GM06990 (cell line): ENCODE measurements at regions not wholly inside any gene's neighbourhood (a gene's known extent, or its start where the extent isn't known, plus 50 kb on each side); places are given as distances from the start of the nearest gene placed in this dataset.

ENCODE experiments used
- DNase-seq: peaks from one replicate; pipeline ENCODE4 v3.0.0-alpha.2; 2011; ENCODE audit not compliant: insufficient read length; ENCODE audit errors: extremely low read depth
- H3K27me3 ChIP-seq: replicated peaks from 2 replicates; pipeline ENCODE4 v1.6.0; 2011; ENCODE audit warnings: low read length; ENCODE audit not compliant: control insufficient read depth, insufficient read depth
- H3K36me3 ChIP-seq: 2 replicates; pipeline ENCODE4 v1.5.1; 2011; ENCODE audit warnings: low read length; ENCODE audit not compliant: control insufficient read depth, insufficient read depth
- H3K4me3 ChIP-seq: replicated peaks from 2 replicates; pipeline ENCODE4 v1.5.1; 2011; ENCODE audit warnings: low read depth, mild to moderate bottlenecking, control low read depth, low read length
- CTCF ChIP-seq: IDR thresholded peaks from 2 replicates; pipeline ENCODE4 v1.5.1; 2011; ENCODE audit warnings: low read length, control low read depth, mild to moderate bottlenecking, inconsistent platforms; ENCODE audit not compliant: insufficient read depth, poor library complexity, severe bottlenecking

DNA sequence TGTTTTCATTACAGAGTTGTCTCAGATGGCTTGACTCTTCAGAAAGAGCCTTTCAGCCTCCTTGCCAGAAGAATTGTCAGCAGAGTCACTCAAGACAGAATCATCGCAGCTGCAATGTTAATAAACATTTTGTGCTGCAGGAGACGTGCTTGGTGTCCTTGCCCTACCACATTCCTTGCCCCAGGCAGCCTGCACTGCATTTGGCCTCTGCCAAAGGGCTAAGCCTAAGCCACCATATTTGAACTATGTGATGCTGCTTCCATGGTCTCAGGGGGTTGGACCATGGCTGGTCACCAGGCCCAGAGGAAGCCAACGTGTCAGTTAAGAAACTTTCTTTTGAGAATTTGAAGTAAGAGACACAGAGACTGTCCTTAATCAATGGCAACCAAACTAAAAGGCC, 145.4 kb downstream of the ACTL7B start:
- no peak overlapping the region for H3K4me3 ChIP-seq
- no peak for TF ChIP-seq CTCF
- DNase-seq, result no peak

DNA sequence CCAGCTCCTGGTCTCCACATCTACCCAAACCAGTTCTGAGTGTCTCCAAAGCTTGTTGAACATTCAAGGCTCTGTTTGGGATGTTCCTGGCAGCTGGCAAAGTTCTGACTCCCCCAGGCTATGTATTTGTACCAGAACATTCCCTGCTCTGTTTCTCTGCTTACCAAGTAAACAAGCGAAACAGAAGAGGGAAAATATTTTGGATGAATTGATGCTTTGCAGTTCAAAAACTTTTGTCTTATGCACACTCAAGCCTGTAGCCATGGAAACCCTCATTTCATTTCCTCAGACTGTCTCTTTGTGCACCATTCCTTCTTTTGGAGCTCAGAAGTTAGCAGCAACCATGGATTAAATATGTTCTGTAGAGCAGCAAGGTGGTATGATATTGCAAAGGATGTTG, 145.8 kb downstream of the ACTL7B start:
- no peak for TF ChIP-seq CTCF
- DNase-seq, result no peak
- no peaks in the 10 kb centered on the region for H3K36me3 ChIP-seq
- H3K4me3 ChIP-seq, result no peak overlapping the region
- no peaks in the 10 kb centered on the region for H3K27me3 ChIP-seq

More for the DNA sequence above, 145.4 kb downstream of the ACTL7B start:
- Histone ChIP-seq H3K36me3 (no peaks in the 10 kb centered on the region), H3K27me3 (no peaks in the 10 kb centered on the region)

DNA sequence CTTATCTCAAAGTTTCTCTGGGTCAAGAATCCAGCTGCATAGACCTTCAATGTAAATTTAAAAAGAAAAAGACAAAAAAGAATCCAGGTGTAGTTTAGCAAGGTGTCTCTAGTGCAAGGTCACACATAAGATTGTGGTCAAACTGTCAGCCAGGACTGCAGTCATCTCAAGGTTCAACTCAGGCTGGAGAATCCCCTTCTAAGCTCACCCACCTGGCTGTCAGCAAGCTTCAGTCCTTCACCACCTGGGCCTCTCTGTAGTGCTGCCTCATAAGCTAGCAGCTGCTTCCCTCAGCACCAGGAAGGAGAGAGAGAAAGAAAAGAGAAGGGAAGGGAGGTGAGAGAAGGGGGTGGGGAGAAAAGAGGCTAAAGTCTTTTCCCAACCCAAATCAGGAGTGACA, 146.7 kb downstream of the ACTL7B start:
- no peak for TF ChIP-seq CTCF
- no peak for DNase-seq

DNA sequence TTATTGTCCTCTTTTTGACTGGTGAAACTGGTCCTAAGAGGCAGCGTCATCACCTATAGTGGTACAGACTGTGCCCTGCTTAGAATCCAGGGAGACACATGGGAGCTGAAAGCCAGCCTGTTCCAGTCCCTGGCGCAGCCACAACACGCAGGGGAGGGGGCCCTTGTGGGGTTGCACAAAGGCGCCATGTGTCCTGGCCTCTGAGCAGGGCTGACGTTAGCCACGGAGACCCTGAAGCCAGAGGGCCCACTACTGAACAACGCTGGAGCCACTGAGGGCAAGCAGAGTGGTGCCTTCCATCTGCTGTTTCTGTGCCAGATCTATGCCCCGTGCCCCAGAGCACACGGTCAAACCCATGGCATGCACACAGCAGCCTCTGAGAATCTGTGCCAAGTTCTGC, 147.3 kb downstream of the ACTL7B start:
- no peak overlapping the region for H3K4me3 ChIP-seq
- no peaks in the 10 kb centered on the region for H3K36me3 ChIP-seq
- TF ChIP-seq CTCF, result no peak
- no peaks in the 10 kb centered on the region; the same call in 1 of the 2 replicates for H3K27me3 ChIP-seq
- no peak for DNase-seq

More for the DNA sequence above, 146.7 kb downstream of the ACTL7B start:
- Histone ChIP-seq H3K4me3 (no peak overlapping the region), H3K36me3 (no peaks in the 10 kb centered on the region), H3K27me3 (no peaks in the 10 kb centered on the region; the same call in 1 of the 2 replicates)

- no peak for TF ChIP-seq CTCF
- no peak overlapping the region for H3K4me3 ChIP-seq
- H3K27me3 ChIP-seq, result no peaks in the 10 kb centered on the region; the same call in 1 of the 2 replicates
- H3K36me3 ChIP-seq, result no peaks in the 10 kb centered on the region
- no peak for DNase-seq
Observed at GRCh38 chr9:108707120-108707519, 148.7 kb downstream of the ACTL7B start.
